Fibroblast of lung (primary cell): ENCODE measurements at regions not wholly inside any gene's neighbourhood (a gene's known extent, or its start where the extent isn't known, plus 50 kb on each side); places are given as distances from the start of the nearest gene placed in this dataset.
"Not testable (repeated sequence)": the region's sequence is repeated elsewhere in the genome, so short reads cannot be mapped to it uniquely, and the experiment has no call there.

Source experiments
- DNase-seq, 2 donors: peaks; one replicate each; pipeline versions ENCODE4 v3.0.0 to v3.0.0-alpha.2; 2010; ENCODE audit warnings: low read depth in 2 of 2
- H2AFZ ChIP-seq: 2 replicates; pipeline ENCODE4 v1.5.1; 2012; ENCODE audit warnings: low read length, control low read depth, inconsistent platforms
- H3K27ac ChIP-seq: 2 replicates; pipeline ENCODE4 v1.5.1; 2011; ENCODE audit warnings: low read length, control low read depth; ENCODE audit not compliant: insufficient read depth
- H3K27me3 ChIP-seq: 2 replicates; pipeline ENCODE4 v1.5.1; 2011; ENCODE audit warnings: mild to moderate bottlenecking, low read length; ENCODE audit not compliant: control insufficient read depth, insufficient read depth
- H3K36me3 ChIP-seq: 2 replicates; pipeline ENCODE4 v1.5.1; 2011; ENCODE audit warnings: low read length; ENCODE audit not compliant: control insufficient read depth, insufficient read depth
- H3K4me1 ChIP-seq: 2 replicates; pipeline ENCODE4 v1.5.1; 2011; ENCODE audit warnings: low read length; ENCODE audit not compliant: control insufficient read depth, insufficient read depth; ENCODE audit errors: extremely low read depth
- H3K4me2 ChIP-seq: 2 replicates; pipeline ENCODE4 v1.5.1; 2011; ENCODE audit warnings: low read length, control low read depth; ENCODE audit not compliant: insufficient read depth; ENCODE audit errors: extremely low read depth
- H3K4me3 ChIP-seq, 4 experiments: fragments of 200-600 bp in 1 of 4; sonication (generic) in 1 of 4; replicated peaks in 1 of 4; 2 replicates each; pipeline ENCODE4 v1.5.1; 2011 to 2016; ENCODE audit warnings: low read length in 4 of 4, low read depth in 3 of 4, mild to moderate bottlenecking in 3 of 4, control low read depth in 2 of 4, inconsistent platforms in 1 of 4, mixed read lengths in 1 of 4; ENCODE audit not compliant: insufficient read depth in 1 of 4; ENCODE audit errors: control extremely low read depth in 1 of 4
- H3K79me2 ChIP-seq: 2 replicates; pipeline ENCODE4 v1.5.1; 2012; ENCODE audit warnings: mild to moderate bottlenecking, low read length, inconsistent platforms; ENCODE audit not compliant: control insufficient read depth, insufficient read depth
- H3K9ac ChIP-seq: 2 replicates; pipeline ENCODE4 v1.5.1; 2011; ENCODE audit warnings: mild to moderate bottlenecking, low read length, control low read depth; ENCODE audit not compliant: insufficient read depth
- H3K9me3 ChIP-seq: 2 replicates; pipeline ENCODE4 v1.5.1; 2012; ENCODE audit warnings: low read depth, low read length; ENCODE audit not compliant: control insufficient read depth, insufficient read depth
- H4K20me1 ChIP-seq: 2 replicates; pipeline ENCODE4 v1.5.1; 2011; ENCODE audit warnings: low read length; ENCODE audit not compliant: control insufficient read depth, insufficient read depth; ENCODE audit errors: extremely low read depth
- EZH2 ChIP-seq: IDR thresholded peaks from 2 replicates; pipeline ENCODE4 v1.5.1; 2012; ENCODE audit warnings: low read length, control low read depth, mild to moderate bottlenecking; ENCODE audit errors: missing control alignments
- TF ChIP-seq, protein P1 (sequence below), 2 donors: IDR thresholded peaks in 1 of 2; conservative IDR thresholded peaks in 1 of 2; 1 replicate in 1 of 2; 2 replicates in 1 of 2; pipeline ENCODE4 v1.5.1; 2011 to 2012; ENCODE audit warnings: low read length in 2 of 2, control low read depth in 1 of 2, inconsistent platforms in 1 of 2, low read depth in 1 of 2, mild to moderate bottlenecking in 1 of 2

DNA sequence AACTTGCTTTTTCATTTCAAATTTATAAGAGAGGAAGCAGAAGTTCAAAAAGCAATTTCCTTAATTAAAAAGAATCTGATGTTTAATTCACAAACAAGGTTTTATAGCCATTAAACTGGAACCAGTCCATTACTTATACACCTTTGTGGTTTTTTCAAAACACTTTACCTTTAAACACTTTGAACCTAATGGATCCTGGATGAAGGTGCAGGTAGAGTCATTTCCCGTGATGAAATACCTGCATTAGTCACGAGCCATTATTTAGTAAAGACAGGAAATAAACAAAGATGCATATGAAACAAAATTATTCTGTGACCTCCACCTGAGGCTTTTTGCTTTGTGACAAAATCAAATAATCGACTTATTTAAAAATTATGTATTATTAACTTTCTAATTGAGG, 341.7 kb upstream of the UBE2E2 start:
- TF ChIP-seq EZH2, result no peak
- TF ChIP-seq, protein P1, sequence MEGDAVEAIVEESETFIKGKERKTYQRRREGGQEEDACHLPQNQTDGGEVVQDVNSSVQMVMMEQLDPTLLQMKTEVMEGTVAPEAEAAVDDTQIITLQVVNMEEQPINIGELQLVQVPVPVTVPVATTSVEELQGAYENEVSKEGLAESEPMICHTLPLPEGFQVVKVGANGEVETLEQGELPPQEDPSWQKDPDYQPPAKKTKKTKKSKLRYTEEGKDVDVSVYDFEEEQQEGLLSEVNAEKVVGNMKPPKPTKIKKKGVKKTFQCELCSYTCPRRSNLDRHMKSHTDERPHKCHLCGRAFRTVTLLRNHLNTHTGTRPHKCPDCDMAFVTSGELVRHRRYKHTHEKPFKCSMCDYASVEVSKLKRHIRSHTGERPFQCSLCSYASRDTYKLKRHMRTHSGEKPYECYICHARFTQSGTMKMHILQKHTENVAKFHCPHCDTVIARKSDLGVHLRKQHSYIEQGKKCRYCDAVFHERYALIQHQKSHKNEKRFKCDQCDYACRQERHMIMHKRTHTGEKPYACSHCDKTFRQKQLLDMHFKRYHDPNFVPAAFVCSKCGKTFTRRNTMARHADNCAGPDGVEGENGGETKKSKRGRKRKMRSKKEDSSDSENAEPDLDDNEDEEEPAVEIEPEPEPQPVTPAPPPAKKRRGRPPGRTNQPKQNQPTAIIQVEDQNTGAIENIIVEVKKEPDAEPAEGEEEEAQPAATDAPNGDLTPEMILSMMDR (conservative IDR thresholded peaks at IDR 0.05 in 1 of 2, IDR thresholded peaks at IDR 0.05 in 1 of 2; ENCODE audit: low read depth in 1 of 2, low read length in 2 of 2), result no peak
- H3K79me2 ChIP-seq, result no peaks in the 10 kb centered on the region
- H2AFZ ChIP-seq, result no peak overlapping the region
- H3K4me1 ChIP-seq, result no peaks in the 10 kb centered on the region
- no peaks in the 10 kb centered on the region for H3K9me3 ChIP-seq
- H3K4me3 ChIP-seq, result no peak overlapping the region
- no peak for DNase-seq
- H4K20me1 ChIP-seq, result no peaks in the 10 kb centered on the region
- no peak overlapping the region for H3K27ac ChIP-seq
- no peak overlapping the region for H3K9ac ChIP-seq
- H3K36me3 ChIP-seq, result no peaks in the 10 kb centered on the region
- H3K4me2 ChIP-seq, result no peak overlapping the region
- H3K27me3 ChIP-seq, result no peaks in the 10 kb centered on the region

DNA sequence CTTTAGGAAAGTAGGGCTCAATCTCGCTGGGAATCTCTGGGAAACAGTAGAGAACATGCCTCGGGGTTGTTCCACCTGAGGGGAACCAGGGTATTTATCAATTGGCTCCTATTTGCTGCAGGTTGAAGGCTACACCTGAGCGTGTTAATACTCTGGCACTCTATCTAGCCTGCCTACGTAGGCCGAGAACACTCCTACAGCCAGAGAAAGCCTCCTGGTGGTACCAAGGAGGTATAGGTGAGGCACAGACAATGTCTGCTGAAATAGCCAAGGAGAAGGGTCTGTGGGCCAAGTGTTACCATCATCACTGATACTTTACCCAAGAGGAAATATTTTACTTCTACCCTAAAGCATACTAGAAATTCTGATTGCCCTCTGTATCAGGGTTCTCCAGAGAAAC, 341.0 kb upstream of the UBE2E2 start:
- Histone ChIP-seq H3K4me2 (no peak overlapping the region), H4K20me1 (no peaks in the 10 kb centered on the region), H3K9ac (no peak overlapping the region), H3K4me3 (no peak overlapping the region), H3K79me2 (no peaks in the 10 kb centered on the region), H3K9me3 (no peaks in the 10 kb centered on the region), H3K4me1 (no peaks in the 10 kb centered on the region), H3K27me3 (no peaks in the 10 kb centered on the region), H3K36me3 (no peaks in the 10 kb centered on the region), H3K27ac (no peak overlapping the region), H2AFZ (no peak overlapping the region)
- DNase-seq, result no peak
- TF ChIP-seq, protein P1 (conservative IDR thresholded peaks at IDR 0.05 in 1 of 2, IDR thresholded peaks at IDR 0.05 in 1 of 2; ENCODE audit: low read depth in 1 of 2, low read length in 2 of 2), result no peak

GRCh38 chr3:22882834-22883233, 320.3 kb upstream of the UBE2E2 start:
- not testable (repeated sequence) for H3K9ac ChIP-seq, H4K20me1 ChIP-seq, H3K27ac ChIP-seq, H3K4me2 ChIP-seq, H3K4me3 ChIP-seq, DNase-seq, H3K79me2 ChIP-seq, H3K4me1 ChIP-seq, H2AFZ ChIP-seq, H3K36me3 ChIP-seq, H3K9me3 ChIP-seq, H3K27me3 ChIP-seq

DNA sequence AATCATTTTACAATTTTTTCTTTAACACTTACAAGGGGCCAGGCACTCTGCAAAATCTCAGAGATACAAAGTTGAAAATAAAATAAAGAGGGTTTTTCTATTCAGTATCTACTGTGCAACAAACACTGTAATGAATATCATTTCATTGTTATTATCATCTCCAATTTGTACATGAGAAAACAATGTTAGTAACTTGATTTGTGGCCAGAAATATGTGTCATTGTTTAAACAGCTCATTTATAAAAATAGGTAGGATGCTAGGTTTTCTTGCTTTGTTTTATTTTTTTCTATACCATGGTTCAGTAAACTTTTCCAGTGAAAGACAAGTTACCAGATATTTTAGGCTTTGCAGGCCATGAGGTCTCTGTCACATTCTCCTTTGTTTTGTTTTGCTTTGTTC, 318.1 kb upstream of the UBE2E2 start:
- H3K4me1 ChIP-seq, result no peaks in the 10 kb centered on the region
- no peaks in the 10 kb centered on the region for H3K9me3 ChIP-seq
- no peak overlapping the region for H3K4me3 ChIP-seq
- no peaks in the 10 kb centered on the region for H3K27me3 ChIP-seq
- no peak for TF ChIP-seq EZH2
- TF ChIP-seq, protein P1 (conservative IDR thresholded peaks at IDR 0.05 in 1 of 2, IDR thresholded peaks at IDR 0.05 in 1 of 2; ENCODE audit: low read depth in 1 of 2, low read length in 2 of 2), result no peak
- no peak overlapping the region for H3K9ac ChIP-seq
- no peak for DNase-seq
- H3K4me2 ChIP-seq, result no peak overlapping the region
- H2AFZ ChIP-seq, result no peak overlapping the region
- H3K36me3 ChIP-seq, result no peaks in the 10 kb centered on the region
- H3K79me2 ChIP-seq, result no peaks in the 10 kb centered on the region
- H4K20me1 ChIP-seq, result no peaks in the 10 kb centered on the region
- H3K27ac ChIP-seq, result no peak overlapping the region
